ELF-1 (cell line): ENCODE measurements at regions not wholly inside any gene's neighbourhood (a gene's known extent, or its start where the extent isn't known, plus 50 kb on each side); places are given as distances from the start of the nearest gene placed in this dataset.
"Not testable (repeated sequence)": the region's sequence is repeated elsewhere in the genome, so short reads cannot be mapped to it uniquely, and the experiment has no call there.

Experiments
- DNase-seq: peaks from one replicate; pipeline ENCODE4 v3.0.0-alpha.2; 2016; ENCODE audit warnings: low read depth, low spot score

DNA sequence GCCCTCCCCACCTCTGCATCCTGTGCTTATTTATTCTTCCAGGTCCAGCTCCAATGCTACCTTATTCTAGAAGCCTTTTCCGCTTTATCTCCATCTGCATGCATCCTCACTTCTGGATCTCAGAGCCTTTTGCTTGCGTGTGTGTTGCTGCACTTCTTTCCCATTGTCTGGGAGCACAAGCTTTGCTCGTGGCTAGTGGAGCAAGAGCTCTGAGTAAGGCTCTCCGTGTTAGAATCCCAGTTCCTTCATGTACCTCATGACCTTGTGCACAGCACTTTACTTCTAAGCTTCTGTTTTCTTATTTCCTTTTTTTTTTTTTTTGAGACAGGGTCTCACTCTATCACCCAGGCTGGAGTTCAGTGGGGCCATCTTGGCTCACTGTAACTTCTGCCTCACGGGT is 140.0 kb upstream of the POU3F1 start:
- DNase-seq, result no peak

DNA sequence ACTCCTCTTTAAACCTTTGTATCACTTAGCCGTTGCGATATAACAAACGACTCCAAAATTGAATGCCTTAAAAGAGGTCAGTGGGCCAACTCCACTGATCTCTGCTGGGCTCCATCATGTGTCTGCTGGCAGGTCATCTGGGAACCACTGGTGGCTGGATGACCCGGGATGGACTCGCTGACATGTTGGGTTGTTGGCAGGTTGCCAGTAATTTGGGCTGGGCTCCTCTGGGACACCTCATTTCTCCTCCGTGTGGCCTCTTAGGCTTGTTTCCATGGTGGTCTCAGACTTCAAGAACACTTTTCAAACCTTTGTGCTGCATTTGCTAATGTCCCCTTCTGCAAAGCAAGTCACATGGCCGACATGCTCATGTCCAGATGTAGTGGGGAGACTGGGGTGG is 139.3 kb upstream of the POU3F1 start:
- no peak for DNase-seq

GRCh38 chr1:38183747-38184146 is 137.2 kb upstream of the POU3F1 start:
- DNase-seq, result no peak

GRCh38 chr1:38183096-38183495 is 136.5 kb upstream of the POU3F1 start:
- DNase-seq, result peak; percentile 32

GRCh38 chr1:38180388-38180787 is 133.8 kb upstream of the POU3F1 start:
- not testable (repeated sequence) for DNase-seq

GRCh38 chr1:38179483-38179882 is 132.9 kb upstream of the POU3F1 start:
- no peak for DNase-seq

DNA sequence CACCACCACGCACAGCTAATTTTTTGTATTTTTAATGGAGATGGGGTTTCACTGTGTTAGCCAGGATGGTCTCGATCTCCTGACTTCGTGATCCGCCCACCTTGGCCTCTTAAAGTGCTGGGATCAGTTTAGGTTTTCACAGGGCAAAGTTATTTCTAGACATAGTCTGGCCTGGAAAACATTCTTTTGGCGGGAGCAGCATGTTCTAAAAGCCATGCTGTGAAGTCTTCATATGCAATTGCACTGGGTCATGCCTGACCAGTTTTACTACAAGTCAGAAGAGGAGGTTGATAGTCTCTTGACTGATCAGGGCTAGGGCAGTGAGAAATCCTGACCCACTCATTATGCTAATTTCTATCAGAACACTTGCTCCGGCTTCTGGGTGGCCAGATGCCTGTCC is 131.6 kb upstream of the POU3F1 start:
- DNase-seq, result no peak

DNA sequence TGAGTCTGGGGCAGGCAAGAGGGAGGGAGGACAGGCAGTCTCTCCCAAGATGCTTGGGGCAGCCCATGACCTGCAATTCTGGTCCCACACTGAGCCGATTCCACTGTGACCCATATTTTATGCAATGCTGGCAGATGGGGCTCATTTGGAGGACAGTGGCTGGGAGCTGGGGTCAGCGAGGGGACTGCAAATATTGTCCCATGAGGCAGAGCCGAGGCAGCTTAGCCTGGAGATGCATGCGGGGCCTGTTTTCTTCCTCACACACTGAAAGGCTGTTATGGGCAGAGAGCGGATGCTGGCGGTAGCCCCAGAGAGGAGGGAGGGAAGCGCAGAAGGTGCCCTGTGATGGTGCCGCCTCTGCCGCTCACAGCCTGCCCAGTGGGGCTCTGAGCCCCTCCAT is 128.5 kb upstream of the POU3F1 start:
- no peak for DNase-seq

DNA sequence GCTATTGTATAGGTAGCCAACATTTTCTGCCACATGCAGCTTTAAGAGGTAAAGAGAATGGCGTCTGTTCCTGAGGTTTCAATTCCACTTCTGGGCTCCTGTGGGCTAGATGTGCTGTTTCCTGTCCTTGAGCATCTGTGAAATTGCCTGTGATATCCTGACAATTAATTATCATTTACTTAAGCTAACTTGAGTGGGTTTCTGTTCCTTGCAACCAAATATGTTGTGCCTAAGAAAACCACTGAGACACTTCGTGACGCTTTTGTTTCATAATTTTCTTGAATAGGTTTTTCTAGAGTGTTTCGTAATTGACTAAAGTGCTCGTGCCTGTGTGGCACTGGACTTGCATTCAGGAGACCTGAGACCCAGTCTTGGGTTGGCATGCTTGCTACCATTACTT is 127.3 kb upstream of the POU3F1 start:
- no peak for DNase-seq

GRCh38 chr1:38173157-38173831 is 126.7 kb upstream of the POU3F1 start:
- DNase-seq, result no peak

GRCh38 chr1:38169121-38169520 is 122.5 kb upstream of the POU3F1 start:
- no peak for DNase-seq

DNA sequence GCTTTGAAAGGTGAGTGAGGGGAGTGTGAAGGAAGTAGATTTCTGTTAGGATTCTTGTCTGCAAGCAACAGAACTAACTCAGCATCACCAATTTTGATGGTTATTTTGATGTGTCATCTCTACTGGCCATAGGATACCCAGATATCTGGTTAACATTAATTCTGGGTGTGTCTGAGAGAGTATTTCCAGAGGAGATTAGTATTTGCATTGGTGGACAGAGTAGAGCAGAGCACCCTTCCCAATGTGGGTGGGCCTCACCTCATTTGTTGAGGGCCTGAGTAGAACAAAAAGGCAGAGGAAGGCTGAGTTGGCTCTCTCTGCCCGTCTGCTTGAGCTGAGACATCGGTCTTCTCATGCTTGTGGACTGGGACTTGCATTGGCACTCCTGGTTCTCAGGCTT is 121.8 kb upstream of the POU3F1 start:
- DNase-seq, result no peak

- peak; percentile 42 for DNase-seq
Observed at GRCh38 chr1:38166461-38166860, 119.9 kb upstream of the POU3F1 start.

GRCh38 chr1:38153778-38154470 is 107.3 kb upstream of the POU3F1 start:
- DNase-seq, result no peak

- DNase-seq, result no peak
Observed at GRCh38 chr1:38153066-38153777, 106.6 kb upstream of the POU3F1 start.

GRCh38 chr1:38152351-38153065 is 105.9 kb upstream of the POU3F1 start:
- no peak for DNase-seq

GRCh38 chr1:38151399-38151798 is 104.8 kb upstream of the POU3F1 start:
- no peak for DNase-seq

GRCh38 chr1:38146079-38146478 is 99.5 kb upstream of the POU3F1 start:
- not testable (repeated sequence) for DNase-seq

DNA sequence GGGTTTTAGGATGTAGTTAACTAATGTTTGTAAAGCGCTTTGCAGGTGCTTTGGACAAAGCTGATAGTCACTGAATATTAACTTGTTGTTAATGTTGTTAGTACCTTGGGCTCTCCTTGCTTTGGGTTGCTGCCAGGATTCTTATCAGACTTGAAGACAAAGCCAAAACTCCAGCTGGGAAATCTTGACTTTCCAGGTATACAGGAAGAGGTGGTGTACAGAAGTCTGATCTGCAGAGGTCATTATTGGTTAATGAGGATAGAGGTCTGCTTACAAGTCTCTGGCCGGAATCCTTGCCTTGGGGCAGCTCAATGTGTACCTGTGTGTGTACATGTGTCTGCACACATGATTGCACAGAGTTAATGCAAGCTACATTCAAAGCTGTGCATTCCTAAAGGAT is 96.0 kb upstream of the POU3F1 start:
- no peak for DNase-seq

GRCh38 chr1:38141483-38141882 is 94.9 kb upstream of the POU3F1 start:
- DNase-seq, result peak; percentile 39

DNA sequence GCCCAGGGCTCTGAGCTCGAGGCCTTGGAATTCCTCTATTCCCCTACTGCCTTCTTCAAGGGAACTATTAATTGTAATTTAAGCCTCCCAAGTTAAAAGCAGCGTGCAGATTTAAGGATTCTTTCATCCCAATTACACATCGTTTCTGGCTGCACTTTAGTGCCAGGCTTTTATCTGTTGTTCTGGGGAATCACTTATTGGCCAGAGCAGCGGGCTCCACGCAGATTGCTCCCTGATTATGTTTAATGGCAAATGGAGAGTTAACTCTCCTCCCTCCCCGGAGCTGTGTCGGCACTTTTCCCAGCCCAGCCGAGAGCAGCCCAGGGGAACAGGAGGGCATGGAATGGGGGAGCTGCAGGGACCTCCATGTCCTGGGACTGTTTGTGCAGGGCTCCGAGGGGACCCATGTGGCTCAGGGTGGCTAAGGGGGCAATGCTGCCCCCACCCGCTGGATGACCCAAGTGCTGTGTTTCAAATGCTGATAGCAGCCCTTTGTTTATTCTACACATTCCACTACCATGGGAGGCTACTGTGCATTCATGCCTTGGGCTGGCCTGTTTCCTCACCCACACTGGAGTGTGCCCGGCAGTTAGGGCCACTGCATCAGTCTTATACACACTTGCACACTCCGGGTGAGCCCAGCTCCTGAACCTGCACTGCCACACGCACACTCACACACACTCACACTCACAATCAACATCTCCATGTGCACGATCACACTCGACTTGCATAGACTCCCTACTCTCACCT is 93.3 kb upstream of the POU3F1 start:
- peak; percentile 69 for DNase-seq
